Nephron (organoid): ENCODE measurements at regions not wholly inside any gene's neighbourhood (a gene's known extent, or its start where the extent isn't known, plus 50 kb on each side); places are given as distances from the start of the nearest gene placed in this dataset.
"Not testable (repeated sequence)": the region's sequence is repeated elsewhere in the genome, so short reads cannot be mapped to it uniquely, and the experiment has no call there.

Source experiments
- H3K27ac Mint-ChIP-seq, 3 experiments: 2 replicates each; pipeline ENCODE4 v1.8.0; 2020; ENCODE audit warnings: mixed read lengths in 3 of 3, mild to moderate bottlenecking in 2 of 3, moderate library complexity in 1 of 3
- H3K27me3 Mint-ChIP-seq: 2 replicates; pipeline ENCODE4 v1.8.0; 2021; ENCODE audit warnings: low read depth, mild to moderate bottlenecking, moderate library complexity, mixed read lengths
- H3K36me3 Mint-ChIP-seq: 2 replicates; pipeline ENCODE4 v1.8.0; 2020; ENCODE audit warnings: low read depth, mixed read lengths
- H3K4me1 Mint-ChIP-seq: 2 replicates; pipeline ENCODE4 v1.8.0; 2020; ENCODE audit warnings: mixed read lengths
- H3K4me3 Mint-ChIP-seq, 3 experiments: 2 replicates each; pipeline ENCODE4 v1.8.0; 2020; ENCODE audit warnings: mild to moderate bottlenecking in 3 of 3, mixed read lengths in 3 of 3, moderate library complexity in 2 of 3
- H3K9me3 Mint-ChIP-seq: 2 replicates; pipeline ENCODE4 v1.8.0; 2020; ENCODE audit warnings: mixed read lengths
- TF ChIP-seq, protein P1 (sequence below), 3 experiments: fragments of 200-600 bp; sonication (generic); IDR thresholded peaks; one replicate each; pipeline ENCODE4 v1.5.0; 2021; ENCODE audit warnings: antibody characterized with exemption in 3 of 3; ENCODE audit not compliant: unreplicated experiment in 3 of 3

DNA sequence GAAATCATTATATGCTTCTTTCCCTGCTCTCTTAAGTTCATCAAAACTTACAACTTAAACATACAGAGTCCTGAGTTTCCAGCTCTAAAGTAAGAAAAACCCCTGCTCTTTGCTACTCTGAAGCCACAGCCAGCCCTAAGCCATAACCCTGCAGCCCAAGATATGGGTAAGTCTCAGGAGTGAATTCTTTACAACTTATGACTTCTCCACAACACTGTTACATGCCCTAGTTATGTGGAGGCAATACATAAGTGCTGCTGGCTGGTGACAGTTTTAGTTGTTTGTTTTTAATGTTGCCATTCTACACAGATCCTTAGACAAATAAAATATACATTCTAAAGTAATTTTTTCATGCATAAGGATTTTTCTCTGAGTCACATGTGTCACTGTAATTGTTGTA lies 100.2 kb downstream of the FBXO8 start:
- Mint-ChIP-seq H3K9me3 (peaks cover 3% of the 10 kb centered on the region), H3K4me3 (no peak overlapping the region)

DNA sequence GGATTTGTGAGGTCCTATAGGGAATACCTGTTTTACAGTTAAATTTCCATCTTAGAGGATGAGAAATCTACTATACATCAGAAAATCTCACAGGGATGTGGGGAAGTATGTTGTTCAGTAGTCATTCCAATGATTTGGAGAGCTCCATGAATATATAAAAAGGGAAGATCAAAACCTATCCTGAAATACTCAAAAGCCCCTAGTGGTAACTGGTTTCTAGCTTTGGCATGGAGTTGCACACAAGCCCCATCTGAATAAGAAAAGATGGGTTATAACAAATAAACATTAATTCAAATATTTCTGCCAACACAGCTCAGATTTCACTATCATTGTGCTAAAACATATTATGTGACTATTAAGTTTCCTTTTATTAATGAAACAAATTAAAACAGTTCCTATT lies 101.6 kb downstream of the FBXO8 start:
- Mint-ChIP-seq H3K36me3 (no peaks in the 10 kb centered on the region), H3K4me1 (no peaks in the 10 kb centered on the region), H3K27me3 (peaks cover 32% of the 10 kb centered on the region), H3K9me3 (peaks cover 3% of the 10 kb centered on the region), H3K4me3 (no peak overlapping the region), H3K27ac (no peak overlapping the region)
- TF ChIP-seq, protein P1, sequence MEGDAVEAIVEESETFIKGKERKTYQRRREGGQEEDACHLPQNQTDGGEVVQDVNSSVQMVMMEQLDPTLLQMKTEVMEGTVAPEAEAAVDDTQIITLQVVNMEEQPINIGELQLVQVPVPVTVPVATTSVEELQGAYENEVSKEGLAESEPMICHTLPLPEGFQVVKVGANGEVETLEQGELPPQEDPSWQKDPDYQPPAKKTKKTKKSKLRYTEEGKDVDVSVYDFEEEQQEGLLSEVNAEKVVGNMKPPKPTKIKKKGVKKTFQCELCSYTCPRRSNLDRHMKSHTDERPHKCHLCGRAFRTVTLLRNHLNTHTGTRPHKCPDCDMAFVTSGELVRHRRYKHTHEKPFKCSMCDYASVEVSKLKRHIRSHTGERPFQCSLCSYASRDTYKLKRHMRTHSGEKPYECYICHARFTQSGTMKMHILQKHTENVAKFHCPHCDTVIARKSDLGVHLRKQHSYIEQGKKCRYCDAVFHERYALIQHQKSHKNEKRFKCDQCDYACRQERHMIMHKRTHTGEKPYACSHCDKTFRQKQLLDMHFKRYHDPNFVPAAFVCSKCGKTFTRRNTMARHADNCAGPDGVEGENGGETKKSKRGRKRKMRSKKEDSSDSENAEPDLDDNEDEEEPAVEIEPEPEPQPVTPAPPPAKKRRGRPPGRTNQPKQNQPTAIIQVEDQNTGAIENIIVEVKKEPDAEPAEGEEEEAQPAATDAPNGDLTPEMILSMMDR (IDR thresholded peaks at IDR 0.05; ENCODE audit: unreplicated experiment in 3 of 3): no peak

More for the DNA sequence above, 100.2 kb downstream of the FBXO8 start:
- Mint-ChIP-seq H3K27me3 (peaks cover 41% of the 10 kb centered on the region), H3K36me3 (no peaks in the 10 kb centered on the region), H3K27ac (no peak overlapping the region), H3K4me1 (no peaks in the 10 kb centered on the region)
- TF ChIP-seq, protein P1 (IDR thresholded peaks at IDR 0.05; ENCODE audit: unreplicated experiment in 3 of 3): no peak

DNA sequence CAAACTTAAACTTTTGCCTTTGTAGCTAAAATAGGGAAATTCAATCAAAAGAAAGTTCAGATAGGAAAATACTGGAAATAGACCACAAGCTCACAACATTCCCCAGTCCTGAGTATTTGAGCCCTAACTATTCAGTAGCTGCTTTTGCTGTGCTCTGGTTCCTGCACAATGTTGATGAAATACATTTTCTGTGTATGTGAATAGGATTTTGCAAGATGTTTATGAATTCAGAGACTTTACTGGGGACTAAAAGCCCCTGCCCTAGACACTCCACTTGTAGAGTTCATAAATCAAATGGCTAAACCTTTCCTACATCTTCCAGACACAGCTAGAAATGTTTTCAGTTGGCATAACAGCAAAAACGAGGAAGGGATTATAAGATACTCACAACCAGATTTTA lies 105.9 kb downstream of the FBXO8 start:
- Mint-ChIP-seq H3K27me3 (peaks cover 18% of the 10 kb centered on the region), H3K36me3 (no peaks in the 10 kb centered on the region), H3K9me3 (no peaks in the 10 kb centered on the region), H3K4me3 (no peak overlapping the region), H3K27ac (no peak overlapping the region), H3K4me1 (peaks cover 4% of the 10 kb centered on the region)
- TF ChIP-seq, protein P1 (IDR thresholded peaks at IDR 0.05; ENCODE audit: unreplicated experiment in 3 of 3): no peak

DNA sequence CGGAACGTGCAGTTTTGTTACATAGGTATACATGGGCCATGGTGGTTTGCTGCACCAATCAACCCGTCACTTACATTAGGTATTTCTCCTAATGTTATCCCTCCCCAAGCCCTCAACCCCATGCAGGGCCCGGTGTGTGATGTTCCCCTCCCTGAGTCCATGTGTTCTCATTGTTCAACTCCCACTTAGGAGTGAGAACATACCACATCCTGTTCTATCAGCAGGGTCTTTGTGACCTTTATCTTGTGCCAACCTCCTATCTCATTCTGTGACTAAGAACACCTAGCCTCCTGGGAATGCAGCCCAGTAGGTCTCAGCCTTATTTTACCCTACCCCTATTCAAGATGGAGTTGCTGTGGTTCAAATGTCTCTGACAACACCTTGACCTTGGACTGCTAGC lies 107.6 kb downstream of the FBXO8 start:
- not testable (repeated sequence) for H3K4me1 Mint-ChIP-seq, H3K4me3 Mint-ChIP-seq, H3K9me3 Mint-ChIP-seq, H3K36me3 Mint-ChIP-seq, H3K27ac Mint-ChIP-seq
- H3K27me3 Mint-ChIP-seq: peaks cover 18% of the 10 kb centered on the region

DNA sequence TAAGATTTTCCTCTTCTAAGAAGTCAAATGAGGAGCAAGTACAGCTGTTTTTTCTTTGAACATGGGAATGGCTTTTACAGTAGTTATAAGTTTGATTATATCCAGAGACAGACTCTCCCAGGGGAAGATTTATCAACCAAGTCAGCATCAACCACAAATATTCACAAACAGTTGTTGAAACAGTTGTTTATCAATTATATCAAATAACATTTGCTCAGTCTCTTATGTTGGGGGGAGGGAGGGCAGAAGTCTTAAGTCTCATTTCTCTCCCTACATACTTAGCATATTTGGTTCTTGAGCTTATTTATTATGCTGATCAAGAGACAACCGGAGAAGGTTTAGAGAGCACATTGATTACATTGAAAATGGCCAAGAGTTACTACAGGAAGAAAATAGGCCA lies 110.1 kb downstream of the FBXO8 start:
- Mint-ChIP-seq H3K9me3 (no peaks in the 10 kb centered on the region), H3K36me3 (no peaks in the 10 kb centered on the region), H3K27me3 (peaks cover 14% of the 10 kb centered on the region), H3K4me1 (peaks cover 4% of the 10 kb centered on the region), H3K4me3 (no peak overlapping the region), H3K27ac (no peak overlapping the region)
- TF ChIP-seq, protein P1 (IDR thresholded peaks at IDR 0.05; ENCODE audit: unreplicated experiment in 3 of 3): no peak

DNA sequence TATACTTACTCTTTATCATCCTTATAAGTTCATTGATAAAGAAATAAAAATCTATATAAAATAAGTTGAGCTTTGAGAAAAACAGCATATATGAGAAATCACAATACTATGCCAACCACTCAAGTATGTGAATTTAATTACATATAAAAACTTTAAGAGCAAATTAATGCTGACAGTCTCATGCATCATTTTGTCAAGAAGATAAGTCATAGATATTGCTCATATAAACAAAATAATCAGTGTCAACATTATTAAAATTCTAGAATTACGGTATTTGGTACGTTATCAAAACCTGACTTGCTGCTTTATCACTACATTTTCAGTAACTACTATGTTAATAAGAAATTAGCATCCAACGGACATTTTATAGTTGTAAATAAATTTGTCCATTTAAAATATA lies 111.2 kb downstream of the FBXO8 start:
- TF ChIP-seq, protein P1 (IDR thresholded peaks at IDR 0.05; ENCODE audit: unreplicated experiment in 3 of 3): no peak
- Mint-ChIP-seq H3K27me3 (peaks cover 14% of the 10 kb centered on the region), H3K36me3 (no peaks in the 10 kb centered on the region), H3K4me3 (no peak overlapping the region), H3K9me3 (no peaks in the 10 kb centered on the region), H3K4me1 (peaks cover 4% of the 10 kb centered on the region), H3K27ac (no peak overlapping the region)
